ENCODE measurements at regions not wholly inside any gene's neighbourhood (a gene's known extent, or its start where the extent isn't known, plus 50 kb on each side); places are given as distances from the start of the nearest gene placed in this dataset.

GRCh38 chr5:108634617-108635288, 112.9 kb upstream of the FER start:
- Histone ChIP-seq H3F3A (ENCODE audit: insufficient read depth, low read length) (no peaks in the 10 kb centered on the region), H3K4me3 (ENCODE audit: low read length) (no peak overlapping the region), H3K9me3 (replicated peaks; ENCODE audit: insufficient read depth, low read length) (no peaks in the 10 kb centered on the region), H3K9ac (ENCODE audit: low read length) (no peak overlapping the region), H3K27me3 (replicated peaks; ENCODE audit: insufficient read depth, low read length) (no peaks in the 10 kb centered on the region), H3K4me2 (ENCODE audit: low read depth, low read length) (no peak overlapping the region), H3K9me2 (replicated peaks; ENCODE audit: insufficient read depth, low read length) (no peaks in the 10 kb centered on the region), H3K27ac (ENCODE audit: low read length) (no peak overlapping the region), H3K4me1 (ENCODE audit: low read length) (peaks cover 4% of the 10 kb centered on the region; the same call in 1 of the 2 replicates), H3K79me2 (ENCODE audit: low read length) (no peaks in the 10 kb centered on the region), H2AFZ (ENCODE audit: low read length) (no peak overlapping the region), H3K36me3 (replicated peaks; ENCODE audit: insufficient read depth, low read length) (no peaks in the 10 kb centered on the region), H4K20me1 (ENCODE audit: insufficient read depth, low read length) (no peaks in the 10 kb centered on the region)
- no peak for DNase-seq
- TF ChIP-seq CTCF (IDR thresholded peaks at IDR 0.05; ENCODE audit: low read length) = no peak
- no peak for TF ChIP-seq EZH2phosphoT487 (IDR thresholded peaks at IDR 0.05; ENCODE audit: low read length)
- no peak for TF ChIP-seq EZH2 (optimal IDR thresholded peaks at IDR 0.05; ENCODE audit: low read depth, low read length)

- H3K4me3 ChIP-seq (ENCODE audit: low read length) = no peak overlapping the region
- no peaks in the 10 kb centered on the region for H3F3A ChIP-seq (ENCODE audit: insufficient read depth, low read length)
- no peaks in the 10 kb centered on the region for H4K20me1 ChIP-seq (ENCODE audit: insufficient read depth, low read length)
- no peaks in the 10 kb centered on the region for H3K36me3 ChIP-seq (replicated peaks; ENCODE audit: insufficient read depth, low read length)
- no peak overlapping the region for H3K27ac ChIP-seq (ENCODE audit: low read length)
- no peak overlapping the region for H2AFZ ChIP-seq (ENCODE audit: low read length)
- no peaks in the 10 kb centered on the region for H3K9me2 ChIP-seq (replicated peaks; ENCODE audit: insufficient read depth, low read length)
- no peaks in the 10 kb centered on the region for H3K9me3 ChIP-seq (replicated peaks; ENCODE audit: insufficient read depth, low read length)
- H3K9ac ChIP-seq (ENCODE audit: low read length) = no peak overlapping the region
- no peaks in the 10 kb centered on the region for H3K27me3 ChIP-seq (replicated peaks; ENCODE audit: insufficient read depth, low read length)
- no peaks in the 10 kb centered on the region for H3K79me2 ChIP-seq (ENCODE audit: low read length)
- TF ChIP-seq EZH2 (optimal IDR thresholded peaks at IDR 0.05; ENCODE audit: low read depth, low read length) (no peak), CTCF (IDR thresholded peaks at IDR 0.05; ENCODE audit: low read length) (no peak)
- DNase-seq = no peak
- H3K4me2 ChIP-seq (ENCODE audit: low read depth, low read length) = no peak overlapping the region
- H3K4me1 ChIP-seq (ENCODE audit: low read length) = peaks cover 4% of the 10 kb centered on the region; the same call in 1 of the 2 replicates
Measured at GRCh38 chr5:108634010-108634616, 113.6 kb upstream of the FER start.

GRCh38 chr5:108629779-108630528, 117.7 kb upstream of the FER start:
- H2AFZ ChIP-seq (ENCODE audit: low read length) = no peak overlapping the region

More at GRCh38 chr5:108629779-108630528, 117.7 kb upstream of the FER start:
- H3K4me1 ChIP-seq (ENCODE audit: low read length) = peaks cover 4% of the 10 kb centered on the region; the same call in 1 of the 2 replicates
- H3K4me2 ChIP-seq (ENCODE audit: low read depth, low read length) = no peak overlapping the region
- H3K9ac ChIP-seq (ENCODE audit: low read length) = no peak overlapping the region
- H3K9me3 ChIP-seq (replicated peaks; ENCODE audit: insufficient read depth, low read length) = no peaks in the 10 kb centered on the region
- H3K27ac ChIP-seq (ENCODE audit: low read length) = no peak overlapping the region
- no peak overlapping the region for H3K4me3 ChIP-seq (ENCODE audit: low read length)
- no peaks in the 10 kb centered on the region for H3K79me2 ChIP-seq (ENCODE audit: low read length)
- TF ChIP-seq EZH2phosphoT487 (IDR thresholded peaks at IDR 0.05; ENCODE audit: low read length) (no peak), EZH2 (optimal IDR thresholded peaks at IDR 0.05; ENCODE audit: low read depth, low read length) (no peak), CTCF (IDR thresholded peaks at IDR 0.05; ENCODE audit: low read length) (no peak)
- H3K36me3 ChIP-seq (replicated peaks; ENCODE audit: insufficient read depth, low read length) = no peaks in the 10 kb centered on the region
- no peaks in the 10 kb centered on the region for H3F3A ChIP-seq (ENCODE audit: insufficient read depth, low read length)
- no peak for DNase-seq
- no peaks in the 10 kb centered on the region for H3K9me2 ChIP-seq (replicated peaks; ENCODE audit: insufficient read depth, low read length)
- no peaks in the 10 kb centered on the region for H4K20me1 ChIP-seq (ENCODE audit: insufficient read depth, low read length)
- H3K27me3 ChIP-seq (replicated peaks; ENCODE audit: insufficient read depth, low read length) = no peaks in the 10 kb centered on the region
